CD14-positive monocyte (primary cell): ENCODE measurements at regions not wholly inside any gene's neighbourhood (a gene's known extent, or its start where the extent isn't known, plus 50 kb on each side); places are given as distances from the start of the nearest gene placed in this dataset.
"Not testable (repeated sequence)": the region's sequence is repeated elsewhere in the genome, so short reads cannot be mapped to it uniquely, and the experiment has no call there.

Source experiments
- DNase-seq, 3 donors: peaks; one replicate each; pipeline ENCODE4 v3.0.0-alpha.2; 2011 to 2022
- H2AFZ ChIP-seq: 2 replicates; pipeline ENCODE4 v1.6.0; 2012; ENCODE audit warnings: mild to moderate bottlenecking, low read depth, low read length, inconsistent platforms; ENCODE audit not compliant: insufficient read depth, poor library complexity, severe bottlenecking
- H3K27ac ChIP-seq, 2 donors: 1 replicate in 1 of 2; 2 replicates in 1 of 2; pipeline ENCODE4 v1.5.1; 2012 to 2013; ENCODE audit warnings: low read length in 2 of 2, control low read depth in 1 of 2, inconsistent platforms in 1 of 2, low read depth in 1 of 2, mild to moderate bottlenecking in 1 of 2
- H3K27me3 ChIP-seq, 2 donors: one replicate each; pipeline versions ENCODE4 v1.6.0 to v1.6.1; 2011 to 2013; ENCODE audit warnings: low read length in 2 of 2; ENCODE audit not compliant: control insufficient read depth in 2 of 2, insufficient read depth in 2 of 2
- H3K36me3 ChIP-seq, 2 donors: replicated peaks in 1 of 2; 1 replicate in 1 of 2; 2 replicates in 1 of 2; pipeline versions ENCODE4 v1.5.1 to v1.6.1; 2012 to 2013; ENCODE audit warnings: low read length in 2 of 2, control low read depth in 1 of 2, inconsistent platforms in 1 of 2, mild to moderate bottlenecking in 1 of 2; ENCODE audit not compliant: insufficient read depth in 2 of 2, control insufficient read depth in 1 of 2
- H3K4me1 ChIP-seq, 2 donors: 1 replicate in 1 of 2; 2 replicates in 1 of 2; pipeline versions ENCODE4 v1.5.1 to v1.6.1; 2012 to 2013; ENCODE audit warnings: low read length in 2 of 2, control low read depth in 1 of 2, inconsistent platforms in 1 of 2, mild to moderate bottlenecking in 1 of 2, moderate library complexity in 1 of 2; ENCODE audit not compliant: insufficient read depth in 2 of 2, control insufficient read depth in 1 of 2
- H3K4me2 ChIP-seq: replicated peaks from 2 replicates; pipeline ENCODE3; 2012; ENCODE audit warnings: low read length, moderate library complexity, mild to moderate bottlenecking; ENCODE audit not compliant: poor library complexity, severe bottlenecking; ENCODE audit errors: extremely low read depth
- H3K4me3 ChIP-seq, 3 experiments: fragments of 200-600 bp in 1 of 3; sonication (generic) in 1 of 3; replicated peaks in 1 of 3; 1 replicate in 2 of 3; 2 replicates in 1 of 3; pipeline ENCODE4 v1.5.1; 2011 to 2013; ENCODE audit warnings: low read length in 3 of 3, mild to moderate bottlenecking in 3 of 3, control low read depth in 2 of 3, low read depth in 2 of 3, inconsistent platforms in 1 of 3, moderate library complexity in 1 of 3
- H3K79me2 ChIP-seq: 2 replicates; pipeline ENCODE4 v1.6.0; 2012; ENCODE audit warnings: mild to moderate bottlenecking, control low read depth, inconsistent platforms, low read length, moderate library complexity; ENCODE audit not compliant: insufficient read depth
- H3K9ac ChIP-seq: 2 replicates; pipeline ENCODE4 v1.6.0; 2017; ENCODE audit warnings: low read length, mild to moderate bottlenecking; ENCODE audit not compliant: insufficient read depth, poor library complexity, severe bottlenecking
- H3K9me3 ChIP-seq, 2 donors: replicated peaks in 1 of 2; 1 replicate in 1 of 2; 2 replicates in 1 of 2; pipeline versions ENCODE4 v1.5.1 to v1.6.1; 2012 to 2013; ENCODE audit warnings: low read length in 2 of 2, control low read depth in 1 of 2; ENCODE audit not compliant: control insufficient read depth in 1 of 2, insufficient read depth in 1 of 2
- H4K20me1 ChIP-seq: 2 replicates; pipeline ENCODE4 v1.6.0; 2012; ENCODE audit warnings: mild to moderate bottlenecking, low read length, control low read depth, moderate library complexity; ENCODE audit not compliant: insufficient read depth
- H3K27ac Mint-ChIP-seq, 7 donors: one replicate each; pipeline ENCODE4 v1.8.0; 2020; ENCODE audit warnings: mild to moderate bottlenecking in 7 of 7, mixed read lengths in 7 of 7, moderate library complexity in 6 of 7, inconsistent platforms in 2 of 7
- H3K27me3 Mint-ChIP-seq, 3 donors: one replicate each; pipeline ENCODE4 v1.8.0; 2021 to 2022; ENCODE audit warnings: low read depth in 3 of 3, mild to moderate bottlenecking in 3 of 3, mixed read lengths in 3 of 3, moderate library complexity in 3 of 3, inconsistent platforms in 1 of 3
- H3K36me3 Mint-ChIP-seq, 2 donors: one replicate each; pipeline ENCODE4 v1.8.0; 2020; ENCODE audit warnings: mixed read lengths in 2 of 2, inconsistent platforms in 1 of 2, mild to moderate bottlenecking in 1 of 2
- H3K4me1 Mint-ChIP-seq: one replicate; pipeline ENCODE4 v1.8.0; 2020; ENCODE audit warnings: mild to moderate bottlenecking, mixed read lengths
- H3K4me3 Mint-ChIP-seq, 2 donors: one replicate each; pipeline ENCODE4 v1.8.0; 2020; ENCODE audit warnings: mild to moderate bottlenecking in 2 of 2, mixed read lengths in 2 of 2, moderate library complexity in 1 of 2
- H3K9me3 Mint-ChIP-seq, 7 donors: one replicate each; pipeline ENCODE4 v1.8.0; 2020 to 2022; ENCODE audit warnings: mixed read lengths in 7 of 7, mild to moderate bottlenecking in 6 of 7, moderate library complexity in 6 of 7, inconsistent platforms in 2 of 7
- WGBS: methylation state at CpG from one replicate; pipeline ENCODE4 v1.1.5; 2013; ENCODE audit warnings: missing lambda C conversion rate; ENCODE audit not compliant: insufficient coverage; 5-methylcytosine and 5-hydroxymethylcytosine counted together
- intact Hi-C, 2 donors: fragments of 100-400 bp; cut with micrococcal nuclease; formaldehyde crosslinking; loops; one replicate each; pipeline versions ENCODE4 v1.15.0 to v1.15.1; 2023

- H3K27ac ChIP-seq, H3K9me3 ChIP-seq, H3K36me3 ChIP-seq, H3K36me3 Mint-ChIP-seq, H2AFZ ChIP-seq, H3K27ac Mint-ChIP-seq, H3K4me1 ChIP-seq, H3K4me3 Mint-ChIP-seq, intact Hi-C loops, H3K4me3 ChIP-seq, H3K79me2 ChIP-seq, H3K4me2 ChIP-seq, H3K9ac ChIP-seq, H3K27me3 ChIP-seq, H3K4me1 Mint-ChIP-seq, DNase-seq, H4K20me1 ChIP-seq, H3K27me3 Mint-ChIP-seq: not testable (repeated sequence)
- peaks cover 0 to 18% (median 8%) of the 10 kb centered on the region in 7 donors for H3K9me3 Mint-ChIP-seq
- 89% methylated on average over 1 of the region's 2 CpGs for WGBS
These were observed 202.6 kb downstream of the POTED start for GRCh38 chr21:13812191-13812590.

- H3K4me1 Mint-ChIP-seq, H3K27me3 ChIP-seq, H3K27ac ChIP-seq, H3K9ac ChIP-seq, H3K79me2 ChIP-seq, H4K20me1 ChIP-seq, H3K4me2 ChIP-seq, H3K4me3 ChIP-seq, H3K4me1 ChIP-seq, DNase-seq, H3K9me3 ChIP-seq, H3K36me3 ChIP-seq, intact Hi-C loops, H3K4me3 Mint-ChIP-seq, H3K27me3 Mint-ChIP-seq, H3K36me3 Mint-ChIP-seq, H3K27ac Mint-ChIP-seq, H2AFZ ChIP-seq: not testable (repeated sequence)
- H3K9me3 Mint-ChIP-seq: peaks cover 0 to 16% (median 6%) of the 10 kb centered on the region in 7 donors
These were observed 201.0 kb downstream of the POTED start for GRCh38 chr21:13810559-13810958.

- H3K36me3 ChIP-seq, H3K4me3 ChIP-seq, H3K27me3 ChIP-seq, DNase-seq, H2AFZ ChIP-seq, H4K20me1 ChIP-seq, H3K27me3 Mint-ChIP-seq, H3K9me3 ChIP-seq, H3K4me1 Mint-ChIP-seq, H3K4me2 ChIP-seq, H3K4me3 Mint-ChIP-seq, intact Hi-C loops, H3K4me1 ChIP-seq, H3K27ac Mint-ChIP-seq, H3K36me3 Mint-ChIP-seq, H3K79me2 ChIP-seq, H3K9ac ChIP-seq, H3K27ac ChIP-seq: not testable (repeated sequence)
- no CpG with 5 or more reads among the region's 7 CpGs for WGBS
- H3K9me3 Mint-ChIP-seq: peaks cover 0 to 17% (median 6%) of the 10 kb centered on the region in 7 donors
These were observed 196.9 kb downstream of the POTED start for GRCh38 chr21:13806444-13806843.

GRCh38 chr21:13802757-13803156 lies 193.2 kb downstream of the POTED start:
- WGBS: 86% methylated on average over 1 of the region's 7 CpGs
- H3K4me1 ChIP-seq, intact Hi-C loops, H3K9me3 ChIP-seq, H3K27me3 Mint-ChIP-seq, H3K9ac ChIP-seq, H3K27ac Mint-ChIP-seq, H3K27ac ChIP-seq, H3K4me3 ChIP-seq, H3K36me3 ChIP-seq, H3K27me3 ChIP-seq, H3K4me3 Mint-ChIP-seq, H3K4me2 ChIP-seq, H3K79me2 ChIP-seq, H3K9me3 Mint-ChIP-seq, H4K20me1 ChIP-seq, DNase-seq, H3K4me1 Mint-ChIP-seq, H2AFZ ChIP-seq, H3K36me3 Mint-ChIP-seq: not testable (repeated sequence)
